ENCODE measurements at regions not wholly inside any gene's neighbourhood (a gene's known extent, or its start where the extent isn't known, plus 50 kb on each side); places are given as distances from the start of the nearest gene placed in this dataset.
A peak's percentile ranks its signal among the peaks of the same experiment; 100 is the strongest.

DNA sequence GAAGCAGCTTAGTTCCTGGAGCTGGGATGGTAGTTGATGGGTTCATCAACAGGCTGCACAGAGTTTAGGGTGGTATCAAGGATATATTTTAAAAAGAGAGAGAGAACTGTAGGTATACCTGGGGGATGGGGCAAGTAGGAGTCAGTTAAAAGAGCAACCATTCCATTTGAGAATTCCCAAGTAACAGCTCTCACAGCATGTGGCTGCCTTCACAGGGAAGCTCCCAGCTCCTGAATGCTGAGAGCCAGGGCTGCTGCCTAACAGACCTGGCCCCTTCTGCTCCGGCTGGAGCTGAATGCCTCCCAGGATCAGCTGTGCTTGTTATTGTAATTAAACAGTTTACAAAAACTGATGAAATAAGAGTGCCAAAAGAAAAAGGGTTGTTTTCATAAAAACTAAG lies 58.8 kb upstream of the GPR26 start:
- DNase-seq = no peak
- in situ Hi-C loops (cut with HindIII; ENCODE audit: low pct_ligation_motif_present, low sequenced_read_pairs) = no loop called here
- H3K27ac ChIP-seq = no peak overlapping the region
- no peaks in the 10 kb centered on the region for H3K27me3 ChIP-seq (replicated peaks)
- TF ChIP-seq, protein P1, sequence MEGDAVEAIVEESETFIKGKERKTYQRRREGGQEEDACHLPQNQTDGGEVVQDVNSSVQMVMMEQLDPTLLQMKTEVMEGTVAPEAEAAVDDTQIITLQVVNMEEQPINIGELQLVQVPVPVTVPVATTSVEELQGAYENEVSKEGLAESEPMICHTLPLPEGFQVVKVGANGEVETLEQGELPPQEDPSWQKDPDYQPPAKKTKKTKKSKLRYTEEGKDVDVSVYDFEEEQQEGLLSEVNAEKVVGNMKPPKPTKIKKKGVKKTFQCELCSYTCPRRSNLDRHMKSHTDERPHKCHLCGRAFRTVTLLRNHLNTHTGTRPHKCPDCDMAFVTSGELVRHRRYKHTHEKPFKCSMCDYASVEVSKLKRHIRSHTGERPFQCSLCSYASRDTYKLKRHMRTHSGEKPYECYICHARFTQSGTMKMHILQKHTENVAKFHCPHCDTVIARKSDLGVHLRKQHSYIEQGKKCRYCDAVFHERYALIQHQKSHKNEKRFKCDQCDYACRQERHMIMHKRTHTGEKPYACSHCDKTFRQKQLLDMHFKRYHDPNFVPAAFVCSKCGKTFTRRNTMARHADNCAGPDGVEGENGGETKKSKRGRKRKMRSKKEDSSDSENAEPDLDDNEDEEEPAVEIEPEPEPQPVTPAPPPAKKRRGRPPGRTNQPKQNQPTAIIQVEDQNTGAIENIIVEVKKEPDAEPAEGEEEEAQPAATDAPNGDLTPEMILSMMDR (IDR thresholded peaks at IDR 0.05; ENCODE audit: low read depth, low read length, missing control alignments) = no peak
- H3K4me3 ChIP-seq (ENCODE audit: low read depth, low read length) = no peak overlapping the region
- no peaks in the 10 kb centered on the region for H3K36me3 ChIP-seq (replicated peaks)

GRCh38 chr10:123608047-123608446 lies 58.1 kb upstream of the GPR26 start:
- DNase-seq = no peak
- in situ Hi-C loops (cut with HindIII; ENCODE audit: low pct_ligation_motif_present, low sequenced_read_pairs) = no loop called here
- TF ChIP-seq, protein P1 (IDR thresholded peaks at IDR 0.05; ENCODE audit: low read depth, low read length, missing control alignments) = no peak
- Histone ChIP-seq H3K27me3 (replicated peaks) (no peaks in the 10 kb centered on the region), H3K4me3 (ENCODE audit: low read depth, low read length) (no peak overlapping the region), H3K27ac (no peak overlapping the region), H3K36me3 (replicated peaks) (no peaks in the 10 kb centered on the region)

DNA sequence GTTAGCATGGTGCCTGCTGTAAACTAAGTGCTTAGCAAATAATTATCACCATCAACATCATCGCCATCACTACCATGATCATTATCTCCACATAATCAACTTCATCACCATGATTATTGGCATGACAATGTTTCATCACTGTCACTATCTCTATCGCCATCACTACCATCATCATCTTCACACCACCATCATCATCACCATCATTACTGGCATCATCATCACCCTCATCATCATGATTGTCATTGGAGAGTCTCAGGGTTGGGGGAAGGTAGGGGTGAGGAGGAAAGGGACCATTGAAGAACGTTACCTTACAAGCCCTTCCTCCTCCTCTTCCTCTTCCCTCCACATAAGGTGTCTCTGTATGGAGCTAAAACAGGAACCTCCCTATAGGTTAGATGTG lies 54.9 kb upstream of the GPR26 start:
- in situ Hi-C loops (cut with HindIII; ENCODE audit: low pct_ligation_motif_present, low sequenced_read_pairs) = no loop called here
- Histone ChIP-seq H3K36me3 (replicated peaks) (no peaks in the 10 kb centered on the region), H3K27me3 (replicated peaks) (no peaks in the 10 kb centered on the region), H3K27ac (no peak overlapping the region), H3K4me3 (ENCODE audit: low read depth, low read length) (no peak overlapping the region)
- no peak for DNase-seq
- TF ChIP-seq, protein P1 (IDR thresholded peaks at IDR 0.05; ENCODE audit: low read depth, low read length, missing control alignments) = no peak

GRCh38 chr10:123611876-123612275 lies 54.3 kb upstream of the GPR26 start:
- no peak for DNase-seq
- no peaks in the 10 kb centered on the region for H3K27me3 ChIP-seq (replicated peaks)
- TF ChIP-seq, protein P1 (IDR thresholded peaks at IDR 0.05; ENCODE audit: low read depth, low read length, missing control alignments) = no peak
- H3K36me3 ChIP-seq (replicated peaks) = no peaks in the 10 kb centered on the region
- H3K27ac ChIP-seq = no peak overlapping the region
- H3K4me3 ChIP-seq (ENCODE audit: low read depth, low read length) = no peak overlapping the region
- in situ Hi-C loops (cut with HindIII; ENCODE audit: low pct_ligation_motif_present, low sequenced_read_pairs) = no loop called here

GRCh38 chr10:123613346-123613850 lies 52.8 kb upstream of the GPR26 start:
- TF ChIP-seq, protein P1 (IDR thresholded peaks at IDR 0.05; ENCODE audit: low read depth, low read length, missing control alignments) = no peak
- no peaks in the 10 kb centered on the region for H3K27me3 ChIP-seq (replicated peaks)
- no peak overlapping the region for H3K4me3 ChIP-seq (ENCODE audit: low read depth, low read length)
- no peaks in the 10 kb centered on the region for H3K36me3 ChIP-seq (replicated peaks)
- DNase-seq = no peak
- H3K27ac ChIP-seq = no peak overlapping the region
- in situ Hi-C loops (cut with HindIII; ENCODE audit: low pct_ligation_motif_present, low sequenced_read_pairs) = no loop called here

DNA sequence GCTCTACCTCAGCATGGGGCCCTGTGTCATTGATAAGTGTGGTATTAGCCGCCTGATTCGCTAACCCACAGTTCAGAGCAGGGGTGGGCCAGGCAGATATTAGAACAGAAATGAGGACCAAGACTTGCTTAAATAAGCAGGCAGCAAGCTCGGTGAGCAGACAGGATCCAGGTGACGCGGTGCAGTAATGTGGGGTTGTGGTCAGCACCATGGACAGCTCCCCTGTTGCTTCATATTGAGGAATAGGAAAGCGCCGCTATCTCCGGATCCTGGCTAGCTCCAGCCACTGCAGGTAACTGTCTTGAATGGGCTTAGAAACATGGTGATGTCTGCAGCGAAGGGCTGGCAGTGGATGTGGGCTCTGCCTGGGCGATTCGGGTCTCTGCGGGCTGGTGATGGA lies 51.3 kb upstream of the GPR26 start:
- in situ Hi-C loops (cut with HindIII; ENCODE audit: low pct_ligation_motif_present, low sequenced_read_pairs) = no loop called here
- TF ChIP-seq, protein P1 (IDR thresholded peaks at IDR 0.05; ENCODE audit: low read depth, low read length, missing control alignments) = no peak
- Histone ChIP-seq H3K27me3 (replicated peaks) (no peaks in the 10 kb centered on the region), H3K27ac (no peak overlapping the region), H3K4me3 (ENCODE audit: low read depth, low read length) (no peak overlapping the region), H3K36me3 (replicated peaks) (no peaks in the 10 kb centered on the region)
- DNase-seq = peak; percentile 31

Data from brain microvascular endothelial cell (primary cell).